OCI-LY3 (cell line): ENCODE measurements at regions not wholly inside any gene's neighbourhood (a gene's known extent, or its start where the extent isn't known, plus 50 kb on each side); places are given as distances from the start of the nearest gene placed in this dataset.

Source experiments
- CTCF ChIP-seq: fragments of 200-600, 300-600 bp; sonication (generic); IDR thresholded peaks from 2 replicates; pipeline ENCODE4 v1.5.1; 2014; ENCODE audit warnings: antibody characterized with exemption, low read length, low read depth
- EZH2phosphoT487 ChIP-seq: fragments of 200-600 bp; shearing (Covaris generic); IDR thresholded peaks from 2 replicates; pipeline ENCODE4 v1.6.1; 2018; ENCODE audit warnings: antibody characterized with exemption, mixed run types, low read depth

- TF ChIP-seq CTCF (no peak), EZH2phosphoT487 (no peak)
Measured at GRCh38 chr4:27908356-27908755, 1047.7 kb downstream of the STIM2 start.
